ENCODE measurements at regions not wholly inside any gene's neighbourhood (a gene's known extent, or its start where the extent isn't known, plus 50 kb on each side); places are given as distances from the start of the nearest gene placed in this dataset.

DNA sequence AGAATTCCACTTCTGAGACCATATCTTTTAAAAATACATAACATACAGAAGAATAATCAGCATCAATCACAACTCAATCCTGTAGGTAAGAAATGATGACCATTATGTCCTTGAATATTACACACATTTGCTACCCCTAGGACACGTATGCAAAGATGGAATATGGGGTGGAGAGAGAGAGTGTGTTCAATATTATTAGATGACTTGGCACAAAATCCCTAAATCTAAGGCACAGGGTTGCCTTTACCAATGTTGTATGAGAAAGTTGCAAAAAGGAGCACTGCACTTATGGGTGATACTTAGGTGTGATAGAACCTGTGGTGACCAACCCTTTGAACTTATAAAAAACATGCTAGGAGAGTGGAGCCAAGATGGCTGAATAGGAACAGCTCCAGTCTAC, 326.2 kb upstream of the FSHR start:
- DNase-seq, result no peak

- DNase-seq, result no peak
Observed at GRCh38 chr2:49465157-49465831, 311.0 kb upstream of the FSHR start.

DNA sequence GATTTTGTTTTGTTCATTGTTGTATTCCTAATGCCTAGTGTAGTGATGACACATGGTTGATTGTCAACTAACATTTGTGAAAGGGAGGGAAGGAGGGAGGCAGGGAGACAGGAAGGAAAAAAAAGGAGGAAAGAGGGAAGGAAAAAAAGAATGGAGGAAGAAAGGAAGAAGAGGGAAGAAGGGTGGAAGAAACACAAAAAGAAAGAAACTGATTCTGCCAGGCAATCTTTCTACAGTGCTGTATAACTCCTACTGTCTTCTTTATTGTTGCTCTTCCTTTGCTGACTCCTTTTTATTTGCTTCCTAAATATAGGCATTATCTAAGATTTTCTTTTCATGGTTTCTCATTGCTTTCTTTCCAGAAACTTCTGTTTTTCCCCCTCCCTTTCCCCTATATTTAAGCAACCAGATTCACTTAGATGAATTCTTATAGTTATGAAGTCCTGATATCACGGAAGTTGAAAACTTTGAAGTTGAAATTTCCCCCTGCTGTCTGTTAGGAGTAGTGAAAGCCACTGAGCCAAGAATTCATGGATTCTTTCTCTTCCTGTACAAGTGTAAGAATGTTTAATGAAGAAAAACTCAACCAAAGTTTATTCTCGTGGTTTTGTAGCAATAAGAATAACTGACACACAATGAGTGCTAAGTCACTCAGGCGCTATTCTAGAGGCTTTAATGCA, 305.1 kb upstream of the FSHR start:
- no peak for DNase-seq

- no peak for DNase-seq
Observed at GRCh38 chr2:49444005-49444404, 289.7 kb upstream of the FSHR start.

GRCh38 chr2:49426996-49427395, 272.7 kb upstream of the FSHR start:
- no peak for DNase-seq

GRCh38 chr2:49416252-49416651, 261.9 kb upstream of the FSHR start:
- no peak for DNase-seq

- peak in 1 of 2 experiments; percentile 17 for DNase-seq
Observed at GRCh38 chr2:49404108-49404507, 249.8 kb upstream of the FSHR start.

DNA sequence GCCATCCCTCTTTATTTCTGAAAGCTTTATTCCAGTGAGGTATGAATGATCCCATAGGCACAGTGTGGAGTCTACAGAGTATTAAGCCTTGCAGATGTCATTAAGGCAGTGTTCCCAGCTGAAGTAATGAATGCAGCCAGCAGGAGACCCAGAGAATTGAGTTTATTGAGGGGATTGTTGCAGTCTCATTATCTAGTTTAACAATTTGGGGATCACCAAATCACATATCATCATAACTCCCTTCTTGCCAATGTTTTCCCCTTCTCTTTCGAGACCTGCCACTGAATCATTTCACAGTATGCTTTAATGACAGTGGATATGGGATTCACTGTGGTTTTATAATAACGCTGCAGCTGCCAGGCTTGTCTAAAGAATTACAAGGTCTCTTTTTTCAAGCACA, 249.3 kb upstream of the FSHR start:
- peak in 1 of 2 experiments; percentile 17 for DNase-seq

DNA sequence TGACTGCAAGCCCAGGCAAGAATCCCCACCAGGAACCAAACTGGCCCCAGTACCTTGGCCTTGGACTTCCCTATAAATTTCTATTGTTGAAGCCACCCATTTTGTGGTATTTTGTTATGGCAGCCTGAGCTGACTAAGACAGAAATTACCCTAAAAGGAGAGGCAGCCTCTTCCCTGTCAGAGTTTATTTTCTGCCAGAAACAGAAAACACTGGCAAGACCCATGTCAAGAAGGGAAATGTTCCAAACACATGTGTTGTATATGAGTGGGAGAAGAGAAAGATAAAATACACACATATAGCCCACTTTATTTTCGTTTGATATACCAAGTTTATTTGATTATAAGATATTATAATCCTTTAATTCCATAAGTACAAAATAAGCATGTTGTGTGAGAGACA, 225.1 kb upstream of the FSHR start:
- DNase-seq, result no peak

- DNase-seq, result no peak
Observed at GRCh38 chr2:49371128-49371701, 216.9 kb upstream of the FSHR start.

DNA sequence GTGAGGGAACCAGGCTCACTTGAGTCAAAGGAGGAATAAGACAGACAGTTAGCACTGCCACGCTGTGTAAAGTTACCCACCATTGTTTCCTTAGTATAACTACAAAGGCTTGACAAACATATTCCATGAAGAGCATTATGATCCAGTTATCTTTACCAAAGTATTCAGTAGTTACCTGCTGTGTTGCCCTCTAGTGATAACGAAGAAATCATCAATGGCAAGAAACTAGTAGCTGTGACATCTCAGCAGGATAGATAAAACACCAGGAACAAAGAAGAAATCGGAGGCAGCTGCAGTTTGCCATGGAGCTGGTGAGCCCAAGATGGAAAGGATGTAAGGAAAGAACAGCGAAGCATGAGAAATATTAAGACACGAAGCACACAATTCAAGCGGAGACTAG, 215.3 kb upstream of the FSHR start:
- DNase-seq, result no peak

DNA sequence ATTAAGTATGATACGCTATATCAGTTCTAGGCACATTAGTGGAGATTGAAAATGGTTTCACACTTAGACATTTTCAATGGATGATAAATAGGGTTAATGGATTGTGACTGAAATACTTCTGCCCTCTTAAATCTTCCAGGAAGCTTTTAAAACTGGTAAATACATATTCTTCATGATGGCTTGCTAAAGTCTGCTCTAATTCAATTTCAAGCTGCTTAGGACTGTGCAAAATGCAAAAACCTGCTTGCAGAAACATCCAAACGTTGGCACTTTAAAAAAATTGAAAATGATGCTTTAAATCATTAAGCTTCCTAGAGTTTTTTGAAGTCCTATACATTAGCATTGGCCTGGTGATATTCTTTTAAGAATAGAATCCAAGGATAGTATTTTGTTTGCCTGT, 214.8 kb upstream of the FSHR start:
- DNase-seq, result no peak

DNA sequence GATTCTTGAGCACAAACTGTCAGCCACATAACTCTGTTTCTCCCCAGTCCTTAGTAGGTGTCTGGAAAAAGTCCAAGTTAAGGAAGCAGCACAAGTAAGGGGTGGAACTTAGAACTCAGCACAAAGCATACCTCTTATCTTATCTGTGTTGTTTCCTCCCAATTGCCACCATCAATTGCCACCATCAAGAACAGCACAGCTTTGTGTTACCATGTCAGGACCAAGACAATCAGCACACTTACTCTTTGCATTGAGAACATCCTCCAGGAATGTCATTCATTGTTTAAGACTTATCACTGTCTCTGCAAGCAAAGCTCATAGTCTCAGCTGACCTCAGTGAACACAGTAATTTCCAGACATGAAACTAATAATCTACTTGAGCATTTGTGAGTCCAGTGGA, 212.7 kb upstream of the FSHR start:
- DNase-seq, result no peak

GRCh38 chr2:49360407-49360767, 206.1 kb upstream of the FSHR start:
- DNase-seq, result no peak

GRCh38 chr2:49359721-49360406, 205.5 kb upstream of the FSHR start:
- no peak for DNase-seq

DNA sequence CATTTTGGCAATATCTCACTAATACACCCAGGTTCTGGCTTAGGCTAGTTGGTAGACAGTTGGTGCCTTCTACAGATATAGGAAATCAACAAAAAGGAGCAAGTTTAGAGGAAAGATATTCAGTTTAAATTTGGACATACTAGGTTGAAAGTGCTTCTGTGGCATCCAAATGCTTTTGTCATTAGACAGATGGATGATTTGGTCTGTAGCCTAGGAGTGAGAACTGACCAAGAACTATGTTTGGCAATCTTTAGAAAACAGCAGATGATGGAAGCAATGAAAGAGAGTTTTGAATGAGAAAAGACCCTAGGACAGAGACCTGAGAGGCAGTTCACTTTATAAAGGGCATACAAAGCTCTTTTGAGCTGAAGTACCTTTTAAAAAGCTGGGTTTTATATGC, 201.3 kb upstream of the FSHR start:
- DNase-seq, result no peak

- DNase-seq, result no peak
Observed at GRCh38 chr2:49351560-49351959, 197.2 kb upstream of the FSHR start.

GRCh38 chr2:49343638-49344037, 189.3 kb upstream of the FSHR start:
- no peak for DNase-seq

DNA sequence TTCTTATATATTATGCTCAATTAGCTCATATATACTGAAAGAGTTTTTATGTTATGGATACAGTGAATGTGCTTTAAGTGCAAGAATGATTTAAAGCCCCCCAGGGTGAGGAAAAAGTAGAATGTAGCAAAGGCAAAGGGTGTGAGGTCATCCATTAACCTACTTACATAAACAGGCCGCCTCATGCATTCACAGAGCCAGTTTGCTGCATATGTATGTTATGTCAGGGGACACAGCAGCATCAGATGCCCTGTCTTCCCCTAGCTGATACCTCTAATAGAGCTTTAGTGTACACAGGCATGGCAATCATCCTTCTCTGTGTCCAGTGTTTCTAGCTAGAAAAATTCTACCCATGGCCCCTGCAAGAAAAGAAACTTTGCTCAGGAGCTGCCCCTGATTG, 187.8 kb upstream of the FSHR start:
- no peak for DNase-seq

- no peak for DNase-seq
Observed at GRCh38 chr2:49335546-49335945, 181.2 kb upstream of the FSHR start.

DNA sequence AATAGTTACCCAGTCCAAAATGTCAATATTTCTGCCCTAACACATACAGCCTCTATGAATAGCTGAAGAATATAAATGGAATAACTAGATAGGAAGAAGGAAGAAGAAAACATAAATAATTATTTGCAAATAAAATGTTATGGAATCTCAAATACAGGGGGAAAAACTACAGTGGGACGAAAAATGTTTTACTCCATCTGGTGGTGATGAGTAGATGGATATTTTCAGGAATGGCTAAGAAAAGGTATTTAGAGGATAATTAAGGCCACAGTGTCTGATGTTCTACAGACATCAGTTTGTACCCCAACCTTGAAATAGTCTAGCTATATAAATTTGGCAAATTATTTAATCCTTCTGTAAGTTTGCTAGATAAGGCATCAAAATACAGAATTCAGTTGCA, 178.1 kb upstream of the FSHR start:
- DNase-seq, result no peak

- no peak for DNase-seq
Observed at GRCh38 chr2:49318531-49318930, 164.2 kb upstream of the FSHR start.

DNA sequence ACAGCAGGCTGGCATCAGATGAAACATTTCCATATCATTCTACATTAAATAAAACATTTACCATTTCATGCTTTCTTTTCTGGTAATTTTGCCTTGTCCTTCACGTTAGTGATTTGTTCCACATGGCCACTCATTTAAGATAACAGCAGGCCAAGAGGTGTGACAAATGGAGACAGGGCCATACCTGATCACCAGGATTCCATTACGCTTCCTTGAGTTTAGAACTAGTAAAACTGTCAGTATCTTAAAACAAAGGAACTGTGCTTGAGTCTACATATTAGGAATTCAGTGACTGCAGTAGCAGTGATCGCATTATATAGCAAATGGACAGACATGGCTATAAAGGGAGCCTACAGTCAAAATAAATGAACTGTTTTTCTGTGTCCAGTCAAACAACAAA, 155.1 kb upstream of the FSHR start:
- no peak for DNase-seq

- peak; percentile 10 to 53 for DNase-seq
Observed at GRCh38 chr2:49306925-49307324, 152.6 kb upstream of the FSHR start.

All from NCI-H1930 (cell line).